Neutrophil (primary cell): ENCODE measurements at regions not wholly inside any gene's neighbourhood (a gene's known extent, or its start where the extent isn't known, plus 50 kb on each side); places are given as distances from the start of the nearest gene placed in this dataset.

ENCODE experiments used
- H3K27ac ChIP-seq: fragments of 200-600 bp; sonication (generic); 2 replicates; pipeline ENCODE4 v1.5.1; 2016; ENCODE audit warnings: mild to moderate bottlenecking, moderate library complexity
- H3K27me3 ChIP-seq: fragments of 200-600 bp; sonication (generic); 2 replicates; pipeline ENCODE4 v1.6.0; 2016; ENCODE audit warnings: mild to moderate bottlenecking
- H3K36me3 ChIP-seq: fragments of 200-600 bp; sonication (generic); 2 replicates; pipeline ENCODE4 v1.5.1; 2017
- H3K4me1 ChIP-seq, 2 experiments: fragments of 200-600 bp in 1 of 2; sonication (generic) in 1 of 2; 1 replicate in 1 of 2; 2 replicates in 1 of 2; pipeline versions ENCODE4 v1.5.1 to v1.6.1; 2013 to 2016; ENCODE audit warnings: low read depth in 1 of 2, low read length in 1 of 2, mild to moderate bottlenecking in 1 of 2, moderate library complexity in 1 of 2; ENCODE audit not compliant: control insufficient read depth in 1 of 2, insufficient read depth in 1 of 2
- H3K4me3 ChIP-seq, 2 experiments: fragments of 200-600 bp in 1 of 2; sonication (generic) in 1 of 2; 1 replicate in 1 of 2; 2 replicates in 1 of 2; pipeline ENCODE4 v1.5.1; 2013 to 2016; ENCODE audit warnings: low read depth in 1 of 2, low read length in 1 of 2, mild to moderate bottlenecking in 1 of 2, moderate library complexity in 1 of 2
- H3K9me3 ChIP-seq: fragments of 200-600 bp; sonication (generic); 2 replicates; pipeline ENCODE4 v1.5.1; 2016
- TF ChIP-seq, protein P1 (sequence below): fragments of 200-600 bp; sonication (generic); IDR thresholded peaks from 2 replicates; pipeline ENCODE4 v1.5.1; 2016; ENCODE audit warnings: antibody characterized with exemption

DNA sequence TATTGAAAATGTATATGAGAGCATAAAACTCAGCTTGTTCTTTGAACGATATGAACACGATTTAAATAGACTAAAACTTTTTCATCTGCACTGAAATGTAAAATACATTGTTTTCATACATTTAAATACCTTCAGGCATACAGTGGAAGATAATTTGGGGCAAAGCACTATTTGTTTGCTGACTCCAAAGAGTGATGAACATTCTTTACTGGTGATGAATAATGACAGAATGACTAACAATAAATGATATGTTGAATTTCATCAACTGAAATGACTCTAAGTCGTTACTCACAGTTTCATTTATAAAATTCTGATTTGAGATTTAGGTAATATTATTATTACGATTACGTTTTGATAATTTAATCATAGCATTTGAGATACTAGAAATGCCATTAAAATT, 1160.1 kb downstream of the NLGN4X start:
- no peaks in the 10 kb centered on the region for H3K27me3 ChIP-seq
- no peaks in the 10 kb centered on the region for H3K36me3 ChIP-seq
- H3K27ac ChIP-seq = no peak overlapping the region
- TF ChIP-seq, protein P1, sequence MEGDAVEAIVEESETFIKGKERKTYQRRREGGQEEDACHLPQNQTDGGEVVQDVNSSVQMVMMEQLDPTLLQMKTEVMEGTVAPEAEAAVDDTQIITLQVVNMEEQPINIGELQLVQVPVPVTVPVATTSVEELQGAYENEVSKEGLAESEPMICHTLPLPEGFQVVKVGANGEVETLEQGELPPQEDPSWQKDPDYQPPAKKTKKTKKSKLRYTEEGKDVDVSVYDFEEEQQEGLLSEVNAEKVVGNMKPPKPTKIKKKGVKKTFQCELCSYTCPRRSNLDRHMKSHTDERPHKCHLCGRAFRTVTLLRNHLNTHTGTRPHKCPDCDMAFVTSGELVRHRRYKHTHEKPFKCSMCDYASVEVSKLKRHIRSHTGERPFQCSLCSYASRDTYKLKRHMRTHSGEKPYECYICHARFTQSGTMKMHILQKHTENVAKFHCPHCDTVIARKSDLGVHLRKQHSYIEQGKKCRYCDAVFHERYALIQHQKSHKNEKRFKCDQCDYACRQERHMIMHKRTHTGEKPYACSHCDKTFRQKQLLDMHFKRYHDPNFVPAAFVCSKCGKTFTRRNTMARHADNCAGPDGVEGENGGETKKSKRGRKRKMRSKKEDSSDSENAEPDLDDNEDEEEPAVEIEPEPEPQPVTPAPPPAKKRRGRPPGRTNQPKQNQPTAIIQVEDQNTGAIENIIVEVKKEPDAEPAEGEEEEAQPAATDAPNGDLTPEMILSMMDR = no peak
- H3K4me1 ChIP-seq = no peaks in the 10 kb centered on the region
- H3K4me3 ChIP-seq = no peak overlapping the region
- H3K9me3 ChIP-seq = no peaks in the 10 kb centered on the region

DNA sequence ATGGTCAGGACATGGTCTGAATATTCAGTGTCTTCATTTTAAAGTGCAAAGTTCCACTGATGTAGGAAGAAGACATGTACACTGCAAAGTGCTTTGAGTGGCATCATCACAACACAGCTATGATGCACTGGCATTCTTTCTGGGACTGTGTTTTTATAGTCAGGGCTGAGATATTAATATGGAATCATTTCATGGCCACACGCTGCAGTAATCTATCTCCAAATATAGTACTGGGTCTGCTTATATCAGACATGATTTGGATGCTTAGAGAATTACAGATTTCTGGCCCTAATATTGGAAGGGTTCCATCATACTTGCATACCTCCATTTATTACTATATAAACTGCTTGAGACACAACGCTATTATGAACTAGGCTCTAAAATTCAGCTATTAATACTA, 1170.9 kb downstream of the NLGN4X start:
- TF ChIP-seq, protein P1 = no peak
- no peak overlapping the region for H3K4me3 ChIP-seq
- H3K9me3 ChIP-seq = no peaks in the 10 kb centered on the region
- H3K27ac ChIP-seq = no peak overlapping the region
- no peaks in the 10 kb centered on the region for H3K27me3 ChIP-seq
- H3K36me3 ChIP-seq = no peaks in the 10 kb centered on the region
- no peaks in the 10 kb centered on the region for H3K4me1 ChIP-seq

DNA sequence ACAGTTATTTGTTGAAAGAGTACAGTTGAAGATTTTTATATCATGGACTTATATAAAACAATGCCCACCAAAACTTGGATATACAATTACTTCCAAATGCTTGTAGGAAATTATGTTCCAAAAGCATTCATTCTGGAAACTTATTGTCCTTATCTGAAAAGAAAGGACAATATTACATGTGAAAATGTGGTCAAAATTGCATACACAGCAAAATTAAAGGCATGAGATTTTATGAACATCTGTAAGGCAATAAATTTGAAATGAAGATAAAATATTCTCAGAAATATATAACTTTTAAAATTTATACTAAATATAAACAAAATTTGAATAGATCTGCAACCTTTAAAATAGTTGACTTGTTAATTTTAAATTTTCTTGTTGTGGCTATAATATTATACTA, 1173.8 kb downstream of the NLGN4X start:
- Histone ChIP-seq H3K9me3 (no peaks in the 10 kb centered on the region), H3K27me3 (no peaks in the 10 kb centered on the region), H3K4me1 (no peaks in the 10 kb centered on the region), H3K27ac (no peak overlapping the region), H3K4me3 (no peak overlapping the region), H3K36me3 (no peaks in the 10 kb centered on the region)
- TF ChIP-seq, protein P1 = no peak

DNA sequence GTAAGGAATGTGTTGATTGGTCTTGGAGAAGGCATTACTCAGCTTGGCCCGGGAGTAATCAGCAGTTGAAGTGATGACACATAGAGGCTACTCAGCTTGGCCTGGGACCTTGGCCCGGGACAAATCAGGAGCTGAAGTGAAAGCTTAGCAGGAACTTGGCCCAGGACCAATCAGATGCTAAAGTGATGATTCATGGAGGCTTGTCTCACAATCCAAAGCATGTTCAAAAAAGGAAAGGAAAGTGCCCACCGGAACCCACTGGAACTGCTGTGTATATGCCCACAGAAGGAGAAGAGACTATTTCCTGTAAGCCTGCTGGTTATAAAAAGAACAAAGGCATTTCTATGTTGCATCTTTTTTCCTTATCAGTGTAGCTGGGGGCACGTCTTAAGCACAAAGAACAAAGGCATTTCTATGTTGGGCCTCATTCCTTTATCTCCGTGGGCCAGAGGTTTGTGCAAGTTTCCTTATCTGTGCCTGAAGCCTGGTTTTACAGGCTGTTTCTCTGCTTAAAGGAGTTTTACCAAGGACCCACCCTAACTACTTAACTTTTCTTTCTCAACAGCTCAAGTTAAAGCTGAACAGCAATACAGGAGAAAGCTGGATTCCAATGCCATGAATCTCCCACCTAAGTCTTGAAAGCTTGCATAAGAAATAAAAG, 1176.7 kb downstream of the NLGN4X start:
- no peaks in the 10 kb centered on the region for H3K9me3 ChIP-seq
- no peaks in the 10 kb centered on the region for H3K27me3 ChIP-seq
- TF ChIP-seq, protein P1 = no peak
- no peak overlapping the region for H3K4me3 ChIP-seq
- no peak overlapping the region for H3K27ac ChIP-seq
- no peaks in the 10 kb centered on the region for H3K36me3 ChIP-seq
- no peaks in the 10 kb centered on the region for H3K4me1 ChIP-seq

DNA sequence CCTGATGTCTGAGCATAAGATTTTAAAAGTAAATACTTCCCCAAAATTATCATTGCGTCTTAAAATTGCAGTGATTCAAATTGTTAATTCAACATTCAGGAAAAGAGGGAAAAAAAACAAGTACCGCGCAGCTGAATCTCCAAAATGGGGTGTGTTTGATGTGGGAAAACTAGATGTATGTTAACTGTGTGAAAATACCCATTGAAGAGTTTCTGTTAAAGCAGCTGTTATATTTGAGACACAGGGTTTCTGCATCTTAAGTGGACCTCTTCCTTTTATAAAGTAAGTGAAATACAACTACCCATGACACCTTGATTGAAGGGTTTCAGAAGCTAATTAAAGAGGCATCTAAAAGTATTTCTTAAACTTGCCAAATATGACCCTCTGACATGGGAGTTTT, 1186.1 kb downstream of the NLGN4X start:
- Histone ChIP-seq H3K27ac (no peak overlapping the region), H3K9me3 (no peaks in the 10 kb centered on the region), H3K27me3 (no peaks in the 10 kb centered on the region), H3K4me1 (no peaks in the 10 kb centered on the region), H3K4me3 (no peak overlapping the region), H3K36me3 (no peaks in the 10 kb centered on the region)
- TF ChIP-seq, protein P1 = no peak
